ENCODE measurements at regions not wholly inside any gene's neighbourhood (a gene's known extent, or its start where the extent isn't known, plus 50 kb on each side); places are given as distances from the start of the nearest gene placed in this dataset.

DNA sequence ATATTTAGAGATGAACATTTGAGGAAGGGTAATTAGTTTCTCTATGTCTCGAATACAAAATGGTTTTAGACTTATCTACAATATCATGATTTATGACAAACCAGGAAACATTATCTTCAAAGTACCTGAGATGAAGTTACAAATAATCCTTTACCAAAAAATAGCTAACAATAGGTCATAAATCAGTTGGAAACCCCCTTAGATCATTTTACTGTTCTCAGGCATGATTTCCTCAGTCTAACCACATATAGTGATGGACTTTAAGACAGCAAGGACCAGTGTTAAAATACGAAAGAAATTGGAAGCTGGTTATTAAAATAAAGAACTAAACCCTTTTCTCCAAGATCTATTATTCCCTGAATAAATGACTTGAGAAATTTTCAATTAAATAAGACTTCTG, 235.4 kb downstream of the RASSF9 start:
- no peaks in the 10 kb centered on the region for H3K27me3 ChIP-seq (ENCODE audit: control insufficient read depth in 2 of 2, insufficient read depth in 1 of 2, low read length in 1 of 2)
- no peak overlapping the region for H3K4me3 ChIP-seq (ENCODE audit: low read length in 2 of 2)
- no peaks in the 10 kb centered on the region for H3K36me3 ChIP-seq (ENCODE audit: control insufficient read depth in 2 of 2, insufficient read depth in 2 of 2, low read length in 1 of 2)
- DNase-seq (ENCODE audit: low read depth in 6 of 9, low spot score in 9 of 9) = no peak
- WGBS = 50% methylated on average over 2 of the region's 2 CpGs
- peaks cover 0 to 3% of the 10 kb centered on the region in 2 donors for H3K9me3 ChIP-seq (ENCODE audit: control insufficient read depth in 2 of 2, insufficient read depth in 1 of 2, low read length in 1 of 2)
- H3K27ac ChIP-seq (ENCODE audit: low read depth in 1 of 2, low read length in 1 of 2) = no peak overlapping the region
- H3K4me1 ChIP-seq (ENCODE audit: control insufficient read depth in 2 of 2, insufficient read depth in 2 of 2, low read length in 2 of 2) = no peaks in the 10 kb centered on the region

- 22% methylated on average over 2 of the region's 2 CpGs for WGBS
- Histone ChIP-seq H3K4me3 (ENCODE audit: low read length in 2 of 2) (no peak overlapping the region), H3K27me3 (ENCODE audit: control insufficient read depth in 2 of 2, insufficient read depth in 1 of 2, low read length in 1 of 2) (no peaks in the 10 kb centered on the region), H3K9me3 (ENCODE audit: control insufficient read depth in 2 of 2, insufficient read depth in 1 of 2, low read length in 1 of 2) (no peaks in the 10 kb centered on the region), H3K36me3 (ENCODE audit: control insufficient read depth in 2 of 2, insufficient read depth in 2 of 2, low read length in 1 of 2) (no peaks in the 10 kb centered on the region), H3K27ac (ENCODE audit: low read depth in 1 of 2, low read length in 1 of 2) (no peak overlapping the region), H3K4me1 (ENCODE audit: control insufficient read depth in 2 of 2, insufficient read depth in 2 of 2, low read length in 2 of 2) (no peaks in the 10 kb centered on the region)
- no peak for DNase-seq (ENCODE audit: low read depth in 6 of 9, low spot score in 9 of 9)
These were observed 232.7 kb downstream of the RASSF9 start for GRCh38 chr12:85603556-85603955.

GRCh38 chr12:85606455-85606854, 229.8 kb downstream of the RASSF9 start:
- no peaks in the 10 kb centered on the region for H3K27me3 ChIP-seq (ENCODE audit: control insufficient read depth in 2 of 2, insufficient read depth in 1 of 2, low read length in 1 of 2)
- H3K4me3 ChIP-seq (ENCODE audit: low read length in 2 of 2) = no peak overlapping the region
- H3K36me3 ChIP-seq (ENCODE audit: control insufficient read depth in 2 of 2, insufficient read depth in 2 of 2, low read length in 1 of 2) = no peaks in the 10 kb centered on the region
- no peaks in the 10 kb centered on the region for H3K9me3 ChIP-seq (ENCODE audit: control insufficient read depth in 2 of 2, insufficient read depth in 1 of 2, low read length in 1 of 2)
- H3K27ac ChIP-seq (ENCODE audit: low read depth in 1 of 2, low read length in 1 of 2) = no peak overlapping the region
- no peaks in the 10 kb centered on the region for H3K4me1 ChIP-seq (ENCODE audit: control insufficient read depth in 2 of 2, insufficient read depth in 2 of 2, low read length in 2 of 2)
- 49% methylated on average over 2 of the region's 2 CpGs for WGBS
- DNase-seq (ENCODE audit: low read depth in 6 of 9, low spot score in 9 of 9) = no peak

DNA sequence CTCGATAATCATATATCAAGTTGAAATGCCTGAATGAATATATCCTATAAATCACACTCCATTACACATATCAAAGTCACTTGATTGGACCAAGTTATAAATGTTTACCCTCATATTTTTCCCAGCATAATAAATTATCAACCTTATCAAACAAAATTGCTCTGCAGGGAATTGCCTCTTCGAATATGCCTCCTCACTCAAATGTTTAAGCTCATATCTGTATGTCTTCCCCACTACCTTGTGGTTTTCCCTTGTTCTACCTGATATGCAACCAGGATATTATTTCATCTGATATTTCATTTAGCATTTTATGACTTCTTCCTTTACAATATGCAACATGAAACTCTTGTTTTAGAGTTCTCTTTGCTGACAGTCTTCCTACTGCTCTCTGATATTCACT, 226.4 kb downstream of the RASSF9 start:
- no peaks in the 10 kb centered on the region for H3K27me3 ChIP-seq (ENCODE audit: control insufficient read depth in 2 of 2, insufficient read depth in 1 of 2, low read length in 1 of 2)
- 65% methylated on average over 2 of the region's 2 CpGs for WGBS

DNA sequence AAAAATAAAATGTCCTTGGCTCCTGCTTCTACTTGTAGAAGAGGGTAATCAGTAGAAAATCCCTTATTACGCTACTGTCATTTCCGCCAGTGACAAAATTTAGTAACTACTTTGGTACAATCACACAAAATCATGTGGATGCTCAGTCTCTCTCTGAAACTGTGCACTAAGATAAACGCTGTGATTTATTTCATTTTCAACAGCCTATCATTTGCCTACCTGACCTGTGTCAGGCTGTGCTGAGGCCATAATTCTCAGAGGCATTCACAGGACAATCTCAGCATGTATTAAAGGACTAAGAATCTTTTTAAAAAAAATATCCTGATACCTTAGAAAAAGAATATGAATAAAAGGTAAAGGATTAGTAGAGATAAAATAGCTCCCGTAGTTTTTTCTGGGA, 226.0 kb downstream of the RASSF9 start:
- Histone ChIP-seq H3K36me3 (ENCODE audit: control insufficient read depth in 2 of 2, insufficient read depth in 2 of 2, low read length in 1 of 2) (no peaks in the 10 kb centered on the region), H3K4me1 (ENCODE audit: control insufficient read depth in 2 of 2, insufficient read depth in 2 of 2, low read length in 2 of 2) (no peaks in the 10 kb centered on the region), H3K27ac (ENCODE audit: low read depth in 1 of 2, low read length in 1 of 2) (no peak overlapping the region), H3K9me3 (ENCODE audit: control insufficient read depth in 2 of 2, insufficient read depth in 1 of 2, low read length in 1 of 2) (no peaks in the 10 kb centered on the region), H3K4me3 (ENCODE audit: low read length in 2 of 2) (no peak overlapping the region), H3K27me3 (ENCODE audit: control insufficient read depth in 2 of 2, insufficient read depth in 1 of 2, low read length in 1 of 2) (no peaks in the 10 kb centered on the region)
- WGBS = 94% methylated on average over 4 of the region's 4 CpGs
- no peak for DNase-seq (ENCODE audit: low read depth in 6 of 9, low spot score in 9 of 9)

More for the DNA sequence above, 226.4 kb downstream of the RASSF9 start:
- DNase-seq (ENCODE audit: low read depth in 6 of 9, low spot score in 9 of 9) = no peak
- H3K27ac ChIP-seq (ENCODE audit: low read depth in 1 of 2, low read length in 1 of 2) = no peak overlapping the region
- no peaks in the 10 kb centered on the region for H3K4me1 ChIP-seq (ENCODE audit: control insufficient read depth in 2 of 2, insufficient read depth in 2 of 2, low read length in 2 of 2)
- no peak overlapping the region for H3K4me3 ChIP-seq (ENCODE audit: low read length in 2 of 2)
- H3K9me3 ChIP-seq (ENCODE audit: control insufficient read depth in 2 of 2, insufficient read depth in 1 of 2, low read length in 1 of 2) = no peaks in the 10 kb centered on the region
- no peaks in the 10 kb centered on the region for H3K36me3 ChIP-seq (ENCODE audit: control insufficient read depth in 2 of 2, insufficient read depth in 2 of 2, low read length in 1 of 2)

GRCh38 chr12:85616201-85616600, 220.0 kb downstream of the RASSF9 start:
- DNase-seq (ENCODE audit: low read depth in 6 of 9, low spot score in 9 of 9) = no peak
- H3K27me3 ChIP-seq (ENCODE audit: control insufficient read depth in 2 of 2, insufficient read depth in 1 of 2, low read length in 1 of 2) = no peaks in the 10 kb centered on the region
- H3K4me1 ChIP-seq (ENCODE audit: control insufficient read depth in 2 of 2, insufficient read depth in 2 of 2, low read length in 2 of 2) = no peaks in the 10 kb centered on the region
- no peaks in the 10 kb centered on the region for H3K36me3 ChIP-seq (ENCODE audit: control insufficient read depth in 2 of 2, insufficient read depth in 2 of 2, low read length in 1 of 2)
- no peaks in the 10 kb centered on the region for H3K9me3 ChIP-seq (ENCODE audit: control insufficient read depth in 2 of 2, insufficient read depth in 1 of 2, low read length in 1 of 2)
- H3K4me3 ChIP-seq (ENCODE audit: low read length in 2 of 2) = no peak overlapping the region
- 89% methylated on average over 2 of the region's 2 CpGs for WGBS
- no peak overlapping the region for H3K27ac ChIP-seq (ENCODE audit: low read depth in 1 of 2, low read length in 1 of 2)

DNA sequence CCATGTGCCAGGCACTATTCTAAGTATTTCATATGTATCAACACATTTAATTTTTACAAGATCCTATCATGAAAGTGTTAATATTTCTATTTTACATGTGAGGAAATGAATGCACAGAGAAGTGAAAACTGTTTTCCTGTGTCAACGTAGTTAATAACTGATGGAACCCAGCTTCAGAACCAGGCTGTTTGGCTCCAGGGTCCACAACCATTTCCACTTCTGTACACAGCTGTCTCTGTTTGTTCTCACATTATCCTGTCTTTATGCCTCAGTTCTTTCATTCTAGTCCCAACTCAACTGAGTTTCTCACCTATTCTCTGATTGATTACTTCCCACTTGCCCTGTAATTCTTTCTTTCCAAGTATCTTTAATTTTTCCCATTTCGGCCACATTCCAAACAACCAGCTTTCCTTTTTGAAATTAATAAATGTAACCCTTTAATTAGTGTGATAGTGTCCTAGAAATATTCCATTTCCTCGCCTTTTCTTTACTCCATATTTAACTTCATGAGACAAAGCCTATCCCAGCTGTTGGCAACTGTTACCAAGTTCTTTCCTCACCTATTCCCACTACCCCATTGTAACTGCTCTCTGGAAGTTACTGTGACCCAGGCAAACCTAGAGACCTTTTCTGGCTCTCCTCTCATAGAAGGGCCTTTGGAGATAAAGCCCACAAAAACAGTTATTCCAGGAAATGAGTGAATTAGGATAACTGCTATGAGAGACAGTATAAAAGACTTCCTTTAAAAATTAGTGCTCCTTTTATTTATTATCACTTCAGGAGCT, 218.7 kb downstream of the RASSF9 start:
- no peak overlapping the region for H3K27ac ChIP-seq (ENCODE audit: low read depth in 1 of 2, low read length in 1 of 2)
- WGBS = 86% methylated on average over 3 of the region's 3 CpGs
- H3K27me3 ChIP-seq (ENCODE audit: control insufficient read depth in 2 of 2, insufficient read depth in 1 of 2, low read length in 1 of 2) = no peaks in the 10 kb centered on the region
- H3K4me3 ChIP-seq (ENCODE audit: low read length in 2 of 2) = no peak overlapping the region
- H3K4me1 ChIP-seq (ENCODE audit: control insufficient read depth in 2 of 2, insufficient read depth in 2 of 2, low read length in 2 of 2) = no peaks in the 10 kb centered on the region
- DNase-seq (ENCODE audit: low read depth in 6 of 9, low spot score in 9 of 9) = no peak
- no peaks in the 10 kb centered on the region for H3K36me3 ChIP-seq (ENCODE audit: control insufficient read depth in 2 of 2, insufficient read depth in 2 of 2, low read length in 1 of 2)
- H3K9me3 ChIP-seq (ENCODE audit: control insufficient read depth in 2 of 2, insufficient read depth in 1 of 2, low read length in 1 of 2) = no peaks in the 10 kb centered on the region

GRCh38 chr12:85621041-85621440, 215.2 kb downstream of the RASSF9 start:
- Histone ChIP-seq H3K4me1 (ENCODE audit: control insufficient read depth in 2 of 2, insufficient read depth in 2 of 2, low read length in 2 of 2) (no peaks in the 10 kb centered on the region), H3K9me3 (ENCODE audit: control insufficient read depth in 2 of 2, insufficient read depth in 1 of 2, low read length in 1 of 2) (no peaks in the 10 kb centered on the region), H3K4me3 (ENCODE audit: low read length in 2 of 2) (no peak overlapping the region), H3K27me3 (ENCODE audit: control insufficient read depth in 2 of 2, insufficient read depth in 1 of 2, low read length in 1 of 2) (no peaks in the 10 kb centered on the region), H3K27ac (ENCODE audit: low read depth in 1 of 2, low read length in 1 of 2) (no peak overlapping the region), H3K36me3 (ENCODE audit: control insufficient read depth in 2 of 2, insufficient read depth in 2 of 2, low read length in 1 of 2) (no peaks in the 10 kb centered on the region)
- WGBS = 97% methylated on average over 2 of the region's 2 CpGs
- no peak for DNase-seq (ENCODE audit: low read depth in 6 of 9, low spot score in 9 of 9)

- H3K4me1 ChIP-seq (ENCODE audit: control insufficient read depth in 2 of 2, insufficient read depth in 2 of 2, low read length in 2 of 2) = no peaks in the 10 kb centered on the region
- no peak overlapping the region for H3K4me3 ChIP-seq (ENCODE audit: low read length in 2 of 2)
- DNase-seq (ENCODE audit: low read depth in 6 of 9, low spot score in 9 of 9) = no peak
- H3K36me3 ChIP-seq (ENCODE audit: control insufficient read depth in 2 of 2, insufficient read depth in 2 of 2, low read length in 1 of 2) = no peaks in the 10 kb centered on the region
- WGBS = 97% methylated on average over 2 of the region's 2 CpGs
- no peaks in the 10 kb centered on the region for H3K9me3 ChIP-seq (ENCODE audit: control insufficient read depth in 2 of 2, insufficient read depth in 1 of 2, low read length in 1 of 2)
- no peaks in the 10 kb centered on the region for H3K27me3 ChIP-seq (ENCODE audit: control insufficient read depth in 2 of 2, insufficient read depth in 1 of 2, low read length in 1 of 2)
- no peak overlapping the region for H3K27ac ChIP-seq (ENCODE audit: low read depth in 1 of 2, low read length in 1 of 2)
These were observed 212.4 kb downstream of the RASSF9 start for GRCh38 chr12:85623763-85624162.

Data from thymus (tissue), 11 donors.